SK-N-SH (cell line): ENCODE measurements at regions not wholly inside any gene's neighbourhood (a gene's known extent, or its start where the extent isn't known, plus 50 kb on each side); places are given as distances from the start of the nearest gene placed in this dataset.

Experiments
- CTCF ChIP-seq: fragments of 200-600 bp; sonication (generic); IDR thresholded peaks from 2 replicates; pipeline ENCODE4 v1.6.1; 2017; ENCODE audit warnings: antibody characterized with exemption, mild to moderate bottlenecking, moderate library complexity
- POLR2AphosphoS5 ChIP-seq: IDR thresholded peaks from 2 replicates; pipeline ENCODE4 v1.6.1; 2012; ENCODE audit warnings: low read depth, low read length
- TF ChIP-seq, protein P1 (sequence below): IDR thresholded peaks from 2 replicates; pipeline ENCODE4 v1.6.1; 2012; ENCODE audit warnings: mild to moderate bottlenecking, low read depth, low read length, moderate library complexity

- TF ChIP-seq POLR2AphosphoS5, result no peak
- TF ChIP-seq CTCF, result no peak
- TF ChIP-seq, protein P1, sequence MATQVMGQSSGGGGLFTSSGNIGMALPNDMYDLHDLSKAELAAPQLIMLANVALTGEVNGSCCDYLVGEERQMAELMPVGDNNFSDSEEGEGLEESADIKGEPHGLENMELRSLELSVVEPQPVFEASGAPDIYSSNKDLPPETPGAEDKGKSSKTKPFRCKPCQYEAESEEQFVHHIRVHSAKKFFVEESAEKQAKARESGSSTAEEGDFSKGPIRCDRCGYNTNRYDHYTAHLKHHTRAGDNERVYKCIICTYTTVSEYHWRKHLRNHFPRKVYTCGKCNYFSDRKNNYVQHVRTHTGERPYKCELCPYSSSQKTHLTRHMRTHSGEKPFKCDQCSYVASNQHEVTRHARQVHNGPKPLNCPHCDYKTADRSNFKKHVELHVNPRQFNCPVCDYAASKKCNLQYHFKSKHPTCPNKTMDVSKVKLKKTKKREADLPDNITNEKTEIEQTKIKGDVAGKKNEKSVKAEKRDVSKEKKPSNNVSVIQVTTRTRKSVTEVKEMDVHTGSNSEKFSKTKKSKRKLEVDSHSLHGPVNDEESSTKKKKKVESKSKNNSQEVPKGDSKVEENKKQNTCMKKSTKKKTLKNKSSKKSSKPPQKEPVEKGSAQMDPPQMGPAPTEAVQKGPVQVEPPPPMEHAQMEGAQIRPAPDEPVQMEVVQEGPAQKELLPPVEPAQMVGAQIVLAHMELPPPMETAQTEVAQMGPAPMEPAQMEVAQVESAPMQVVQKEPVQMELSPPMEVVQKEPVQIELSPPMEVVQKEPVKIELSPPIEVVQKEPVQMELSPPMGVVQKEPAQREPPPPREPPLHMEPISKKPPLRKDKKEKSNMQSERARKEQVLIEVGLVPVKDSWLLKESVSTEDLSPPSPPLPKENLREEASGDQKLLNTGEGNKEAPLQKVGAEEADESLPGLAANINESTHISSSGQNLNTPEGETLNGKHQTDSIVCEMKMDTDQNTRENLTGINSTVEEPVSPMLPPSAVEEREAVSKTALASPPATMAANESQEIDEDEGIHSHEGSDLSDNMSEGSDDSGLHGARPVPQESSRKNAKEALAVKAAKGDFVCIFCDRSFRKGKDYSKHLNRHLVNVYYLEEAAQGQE, result no peak
Observed at GRCh38 chr5:98460536-98460935, 312.9 kb upstream of the RGMB start.
